ENCODE measurements at regions not wholly inside any gene's neighbourhood (a gene's known extent, or its start where the extent isn't known, plus 50 kb on each side); places are given as distances from the start of the nearest gene placed in this dataset.

- no peaks in the 10 kb centered on the region for H3K9me3 ChIP-seq (ENCODE audit: control insufficient read depth, insufficient read depth, low read length)
Measured at GRCh38 chr14:56023661-56024081, 94.5 kb upstream of the PELI2 start.

DNA sequence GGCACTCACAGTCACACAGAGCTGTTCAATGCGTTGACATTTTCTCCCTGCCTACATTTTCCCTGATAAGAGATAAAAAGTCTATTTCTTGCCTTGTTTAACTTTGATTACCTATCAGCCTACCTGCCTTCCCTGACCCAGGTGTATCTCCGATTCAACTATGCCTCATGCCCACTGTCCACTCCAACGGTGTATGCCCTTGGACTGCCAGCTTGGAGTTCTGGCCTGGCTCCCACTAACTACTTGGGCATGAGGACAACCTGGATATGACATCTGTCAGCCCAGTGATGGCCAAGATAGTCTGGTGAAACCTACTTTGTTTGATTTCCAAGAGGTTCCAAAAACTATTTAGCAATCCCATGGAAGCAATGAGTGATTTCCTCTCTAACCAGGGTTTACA is 93.0 kb upstream of the PELI2 start:
- H3K9me3 ChIP-seq (ENCODE audit: control insufficient read depth, insufficient read depth, low read length), result no peaks in the 10 kb centered on the region

More at GRCh38 chr14:56023661-56024081, 94.5 kb upstream of the PELI2 start:
- Histone ChIP-seq H3K4me1 (ENCODE audit: insufficient read depth, low read length) (no peaks in the 10 kb centered on the region), H3K36me3 (ENCODE audit: insufficient read depth, low read length) (no peaks in the 10 kb centered on the region), H3K9ac (ENCODE audit: low read depth, low read length) (no peak overlapping the region)

DNA sequence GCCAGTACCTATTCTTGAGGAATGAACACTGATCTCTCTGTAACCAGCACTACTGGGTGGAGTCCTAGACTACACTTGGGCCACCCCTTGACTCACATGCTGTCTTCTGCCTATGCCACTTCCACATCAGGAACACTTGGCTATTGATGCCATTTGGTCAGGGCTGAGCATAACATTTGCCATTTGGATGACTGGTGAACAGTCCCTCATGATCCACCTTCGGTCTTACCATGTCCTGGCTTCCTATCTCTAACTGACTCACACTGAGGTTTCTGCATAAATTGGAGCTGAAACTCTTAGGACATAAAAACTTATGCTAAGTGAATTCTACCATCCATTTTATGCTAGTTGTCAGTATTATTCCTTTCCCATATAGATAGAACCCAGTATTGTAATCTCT is 91.7 kb upstream of the PELI2 start:
- Histone ChIP-seq H3K36me3 (ENCODE audit: insufficient read depth, low read length) (no peaks in the 10 kb centered on the region), H3K9me3 (ENCODE audit: control insufficient read depth, insufficient read depth, low read length) (no peaks in the 10 kb centered on the region), H3K4me1 (ENCODE audit: insufficient read depth, low read length) (no peaks in the 10 kb centered on the region), H3K9ac (ENCODE audit: low read depth, low read length) (no peak overlapping the region)

More for the DNA sequence above, 93.0 kb upstream of the PELI2 start:
- H3K36me3 ChIP-seq (ENCODE audit: insufficient read depth, low read length), result no peaks in the 10 kb centered on the region
- H3K4me1 ChIP-seq (ENCODE audit: insufficient read depth, low read length), result no peaks in the 10 kb centered on the region
- H3K9ac ChIP-seq (ENCODE audit: low read depth, low read length), result no peak overlapping the region

DNA sequence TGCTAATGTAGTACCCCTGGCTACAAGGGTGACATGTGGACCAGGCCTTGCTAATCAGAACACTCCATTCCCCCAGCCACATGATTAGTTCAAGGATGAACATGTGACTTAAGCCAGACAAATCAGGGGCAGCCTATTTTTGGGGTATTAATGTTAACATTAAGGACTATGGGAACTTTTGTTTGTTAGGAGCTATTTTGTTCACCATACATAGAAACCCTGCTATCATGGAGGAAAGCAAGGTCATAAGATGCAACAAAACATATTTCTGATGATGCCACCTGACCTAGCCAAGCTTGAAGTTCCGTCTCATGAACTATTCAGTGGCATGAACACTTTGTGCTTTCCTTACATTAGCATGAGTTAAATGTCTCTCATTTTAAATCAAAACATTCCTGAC is 90.8 kb upstream of the PELI2 start:
- Histone ChIP-seq H3K4me1 (ENCODE audit: insufficient read depth, low read length) (no peaks in the 10 kb centered on the region), H3K36me3 (ENCODE audit: insufficient read depth, low read length) (no peaks in the 10 kb centered on the region), H3K9me3 (ENCODE audit: control insufficient read depth, insufficient read depth, low read length) (no peaks in the 10 kb centered on the region), H3K9ac (ENCODE audit: low read depth, low read length) (no peak overlapping the region)

GRCh38 chr14:56027916-56028712 is 90.1 kb upstream of the PELI2 start:
- no peaks in the 10 kb centered on the region for H3K9me3 ChIP-seq (ENCODE audit: control insufficient read depth, insufficient read depth, low read length)

DNA sequence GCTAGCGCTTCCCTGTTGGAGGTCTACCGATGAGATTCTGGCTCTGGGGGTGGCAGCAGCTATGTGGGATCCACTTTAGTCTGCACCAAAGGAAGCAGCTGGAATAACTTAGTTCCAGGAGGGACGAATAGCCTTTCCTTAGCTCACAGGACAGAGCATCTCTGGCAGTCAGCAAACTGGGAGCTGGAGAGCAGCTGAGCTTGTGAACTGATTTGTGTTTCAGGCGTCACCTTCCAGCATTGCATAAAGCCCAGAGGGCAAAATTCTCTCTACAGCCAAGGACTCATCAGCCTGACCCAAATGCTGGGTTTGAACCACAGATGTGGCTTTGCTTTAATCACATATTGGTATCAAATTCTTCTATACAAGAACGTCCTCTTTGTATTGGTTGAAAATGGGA is 81.9 kb upstream of the PELI2 start:
- Histone ChIP-seq H3K36me3 (ENCODE audit: insufficient read depth, low read length) (no peaks in the 10 kb centered on the region), H3K4me1 (ENCODE audit: insufficient read depth, low read length) (peaks cover 7% of the 10 kb centered on the region; the same call in 1 of the 2 replicates), H3K9ac (ENCODE audit: low read depth, low read length) (no peak overlapping the region), H3K9me3 (ENCODE audit: control insufficient read depth, insufficient read depth, low read length) (no peaks in the 10 kb centered on the region)

More at GRCh38 chr14:56027916-56028712, 90.1 kb upstream of the PELI2 start:
- no peaks in the 10 kb centered on the region for H3K36me3 ChIP-seq (ENCODE audit: insufficient read depth, low read length)
- no peak overlapping the region for H3K9ac ChIP-seq (ENCODE audit: low read depth, low read length)
- H3K4me1 ChIP-seq (ENCODE audit: insufficient read depth, low read length), result no peaks in the 10 kb centered on the region

DNA sequence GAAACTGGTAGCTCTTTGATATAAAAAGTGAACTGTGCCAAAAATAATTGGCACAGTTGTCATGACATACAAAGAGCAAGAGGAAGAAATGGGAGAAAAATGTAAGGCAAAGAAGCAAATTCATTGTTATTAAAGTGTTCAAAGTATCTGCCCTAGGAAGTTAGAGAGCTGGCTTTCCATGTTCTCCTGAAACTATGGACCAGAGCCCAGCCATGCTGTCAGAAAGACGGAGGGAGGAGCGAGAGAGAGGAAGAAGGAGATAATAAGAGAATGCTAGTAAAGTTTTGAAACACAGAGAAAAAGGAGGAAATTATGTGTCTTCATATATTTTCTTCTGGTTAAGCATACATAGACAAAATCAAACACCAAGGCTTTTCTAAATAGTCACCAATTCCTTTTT is 78.1 kb upstream of the PELI2 start:
- peaks cover 7% of the 10 kb centered on the region; the same call in 1 of the 2 replicates for H3K4me1 ChIP-seq (ENCODE audit: insufficient read depth, low read length)
- no peaks in the 10 kb centered on the region for H3K36me3 ChIP-seq (ENCODE audit: insufficient read depth, low read length)
- H3K9me3 ChIP-seq (ENCODE audit: control insufficient read depth, insufficient read depth, low read length), result no peaks in the 10 kb centered on the region
- H3K9ac ChIP-seq (ENCODE audit: low read depth, low read length), result no peak overlapping the region

- H3K9me3 ChIP-seq (ENCODE audit: control insufficient read depth, insufficient read depth, low read length), result no peaks in the 10 kb centered on the region
- no peaks in the 10 kb centered on the region for H3K36me3 ChIP-seq (ENCODE audit: insufficient read depth, low read length)
- no peaks in the 10 kb centered on the region for H3K4me1 ChIP-seq (ENCODE audit: insufficient read depth, low read length)
- no peak overlapping the region for H3K9ac ChIP-seq (ENCODE audit: low read depth, low read length)
Measured at GRCh38 chr14:56044196-56044595, 74.0 kb upstream of the PELI2 start.

GRCh38 chr14:56046546-56046945 is 71.7 kb upstream of the PELI2 start:
- Histone ChIP-seq H3K4me1 (ENCODE audit: insufficient read depth, low read length) (no peaks in the 10 kb centered on the region), H3K9me3 (ENCODE audit: control insufficient read depth, insufficient read depth, low read length) (no peaks in the 10 kb centered on the region), H3K36me3 (ENCODE audit: insufficient read depth, low read length) (no peaks in the 10 kb centered on the region), H3K9ac (ENCODE audit: low read depth, low read length) (no peak overlapping the region)

- Histone ChIP-seq H3K9ac (ENCODE audit: low read depth, low read length) (no peak overlapping the region), H3K9me3 (ENCODE audit: control insufficient read depth, insufficient read depth, low read length) (no peaks in the 10 kb centered on the region), H3K36me3 (ENCODE audit: insufficient read depth, low read length) (no peaks in the 10 kb centered on the region), H3K4me1 (ENCODE audit: insufficient read depth, low read length) (no peaks in the 10 kb centered on the region)
Measured at GRCh38 chr14:56046996-56047395, 71.2 kb upstream of the PELI2 start.

DNA sequence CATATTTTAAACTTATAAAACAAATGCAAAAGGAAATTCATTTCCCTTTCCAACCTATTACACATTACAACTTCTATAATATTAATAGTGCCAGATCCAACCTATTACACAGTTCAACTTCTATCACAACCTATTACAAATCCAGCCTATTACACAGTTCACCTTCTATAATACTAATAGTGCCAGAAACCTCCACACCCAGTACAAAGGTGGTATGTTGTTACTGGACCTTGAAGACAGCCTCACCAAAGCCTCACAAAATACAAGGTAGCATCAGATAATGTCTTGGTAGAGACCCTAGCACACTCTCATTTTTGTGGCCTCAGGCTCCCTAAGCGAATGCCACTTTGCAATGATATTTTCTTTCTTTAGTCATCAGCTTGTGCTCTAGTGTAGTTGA is 68.7 kb upstream of the PELI2 start:
- H3K9ac ChIP-seq (ENCODE audit: low read depth, low read length), result no peak overlapping the region
- no peaks in the 10 kb centered on the region for H3K36me3 ChIP-seq (ENCODE audit: insufficient read depth, low read length)
- H3K4me1 ChIP-seq (ENCODE audit: insufficient read depth, low read length), result no peaks in the 10 kb centered on the region
- H3K9me3 ChIP-seq (ENCODE audit: control insufficient read depth, insufficient read depth, low read length), result no peaks in the 10 kb centered on the region

- no peaks in the 10 kb centered on the region for H3K9me3 ChIP-seq (ENCODE audit: control insufficient read depth, insufficient read depth, low read length)
- H3K9ac ChIP-seq (ENCODE audit: low read depth, low read length), result no peak overlapping the region
- H3K4me1 ChIP-seq (ENCODE audit: insufficient read depth, low read length), result peaks cover 6% of the 10 kb centered on the region; the same call in 1 of the 2 replicates
- H3K36me3 ChIP-seq (ENCODE audit: insufficient read depth, low read length), result no peaks in the 10 kb centered on the region
Measured at GRCh38 chr14:56055511-56055910, 62.7 kb upstream of the PELI2 start.

GRCh38 chr14:56056031-56056430 is 62.2 kb upstream of the PELI2 start:
- H3K9ac ChIP-seq (ENCODE audit: low read depth, low read length), result no peak overlapping the region
- H3K9me3 ChIP-seq (ENCODE audit: control insufficient read depth, insufficient read depth, low read length), result no peaks in the 10 kb centered on the region
- H3K36me3 ChIP-seq (ENCODE audit: insufficient read depth, low read length), result no peaks in the 10 kb centered on the region
- H3K4me1 ChIP-seq (ENCODE audit: insufficient read depth, low read length), result peaks cover 6% of the 10 kb centered on the region; the same call in 1 of the 2 replicates

DNA sequence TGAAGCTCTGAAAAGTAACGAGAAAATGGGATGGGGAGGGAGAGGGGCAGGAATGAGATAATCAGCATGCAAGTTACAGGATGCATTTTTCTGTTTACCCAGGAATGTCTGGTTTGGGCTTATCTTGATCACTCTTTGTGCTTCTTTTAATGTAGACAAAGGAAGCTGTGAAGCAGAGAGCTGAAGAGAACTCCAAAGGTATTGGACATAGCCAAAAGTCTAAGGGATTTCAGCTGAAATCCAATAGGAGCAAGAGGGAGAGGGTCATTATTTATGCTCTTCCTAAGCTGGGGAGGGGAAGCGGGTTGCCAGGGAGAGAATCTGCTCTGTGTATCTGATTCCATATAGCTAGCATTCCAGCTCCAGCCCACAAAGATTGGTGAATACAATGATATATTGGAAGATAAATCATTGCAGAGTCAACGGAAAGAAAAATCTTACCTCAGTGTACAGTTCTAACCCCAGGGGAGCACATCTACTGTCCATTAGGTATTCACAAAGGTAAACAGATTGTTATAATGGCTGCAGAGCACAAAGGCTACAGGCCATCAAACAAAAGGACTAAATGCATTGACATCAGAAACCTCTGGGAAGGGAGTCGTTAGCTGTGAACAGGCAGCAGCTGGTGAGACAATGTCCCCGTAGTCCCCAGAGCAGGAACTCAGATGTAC is 61.0 kb upstream of the PELI2 start:
- no peak overlapping the region for H3K9ac ChIP-seq (ENCODE audit: low read depth, low read length)
- H3K4me1 ChIP-seq (ENCODE audit: insufficient read depth, low read length), result peaks cover 6% of the 10 kb centered on the region; the same call in 1 of the 2 replicates
- H3K9me3 ChIP-seq (ENCODE audit: control insufficient read depth, insufficient read depth, low read length), result no peaks in the 10 kb centered on the region
- no peaks in the 10 kb centered on the region for H3K36me3 ChIP-seq (ENCODE audit: insufficient read depth, low read length)

DNA sequence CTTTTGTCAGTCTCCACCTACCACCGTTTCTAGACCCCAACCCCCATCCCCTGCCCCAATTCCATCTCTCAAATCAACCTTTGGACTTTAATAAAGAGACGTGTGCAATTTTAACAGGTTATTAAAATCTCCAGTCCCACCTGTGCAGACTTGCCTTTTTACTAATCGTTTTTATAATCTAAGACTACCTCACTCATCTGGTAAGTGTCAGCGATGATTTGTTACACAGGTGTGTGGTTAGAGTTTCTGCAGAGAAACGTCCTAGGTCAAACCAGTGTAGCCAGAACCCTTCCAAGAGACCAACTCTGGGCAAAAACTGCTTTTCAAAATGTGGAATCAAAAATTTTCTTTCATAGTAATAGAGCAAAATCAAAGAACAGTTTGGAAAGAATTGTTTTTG is 60.4 kb upstream of the PELI2 start:
- no peaks in the 10 kb centered on the region for H3K9me3 ChIP-seq (ENCODE audit: control insufficient read depth, insufficient read depth, low read length)
- peaks cover 6% of the 10 kb centered on the region; the same call in 1 of the 2 replicates for H3K4me1 ChIP-seq (ENCODE audit: insufficient read depth, low read length)
- no peak overlapping the region for H3K9ac ChIP-seq (ENCODE audit: low read depth, low read length)
- no peaks in the 10 kb centered on the region for H3K36me3 ChIP-seq (ENCODE audit: insufficient read depth, low read length)

Measured in ES-I3 (cell line).